HG03280 (cell line): ENCODE measurements at regions not wholly inside any gene's neighbourhood (a gene's known extent, or its start where the extent isn't known, plus 50 kb on each side); places are given as distances from the start of the nearest gene placed in this dataset.

Experiments
- ATAC-seq: cut with Tn5 transposase; IDR thresholded peaks from one replicate; pipeline ENCODE4 v1.9.1; 2021; ENCODE audit warnings: mild to moderate bottlenecking, moderate library complexity; ENCODE audit not compliant: unreplicated experiment

- ATAC-seq: no peak
Observed at GRCh38 chr21:35417762-35418161, 368.7 kb upstream of the RUNX1 start.

DNA sequence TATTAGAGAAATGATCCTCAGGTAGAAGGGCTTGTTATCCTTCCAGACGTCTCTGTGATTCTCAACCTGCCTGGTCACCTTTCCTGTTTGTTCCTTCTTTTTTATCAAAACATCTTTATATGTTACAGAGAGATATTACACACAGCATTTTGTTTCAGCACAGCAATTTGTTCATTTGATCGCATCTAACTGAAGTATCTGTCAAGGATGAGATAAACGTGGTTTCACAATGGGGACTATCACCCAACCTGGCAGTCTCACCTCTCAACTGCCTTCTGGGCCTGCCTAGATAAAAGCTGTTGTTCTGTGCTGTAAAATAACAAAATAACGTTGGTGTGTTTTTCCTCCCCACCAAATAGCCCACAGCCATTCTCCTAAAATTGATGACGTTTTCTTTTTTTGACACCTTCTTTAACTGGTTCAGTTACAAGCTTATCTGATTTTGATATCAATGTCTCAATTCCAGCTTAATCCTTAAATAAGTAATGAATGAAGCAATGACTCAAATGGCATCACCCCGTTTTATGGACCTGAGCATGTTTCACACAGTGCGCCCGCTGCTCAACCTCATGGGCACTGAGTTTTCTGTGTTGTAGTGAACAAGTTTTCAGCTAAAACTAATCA, 367.9 kb upstream of the RUNX1 start:
- no peak for ATAC-seq

- ATAC-seq: no peak
Observed at GRCh38 chr21:35414507-35415139, 365.5 kb upstream of the RUNX1 start.

- no peak for ATAC-seq
Observed at GRCh38 chr21:35414056-35414455, 365.0 kb upstream of the RUNX1 start.

GRCh38 chr21:35412231-35412630, 363.1 kb upstream of the RUNX1 start:
- no peak for ATAC-seq

DNA sequence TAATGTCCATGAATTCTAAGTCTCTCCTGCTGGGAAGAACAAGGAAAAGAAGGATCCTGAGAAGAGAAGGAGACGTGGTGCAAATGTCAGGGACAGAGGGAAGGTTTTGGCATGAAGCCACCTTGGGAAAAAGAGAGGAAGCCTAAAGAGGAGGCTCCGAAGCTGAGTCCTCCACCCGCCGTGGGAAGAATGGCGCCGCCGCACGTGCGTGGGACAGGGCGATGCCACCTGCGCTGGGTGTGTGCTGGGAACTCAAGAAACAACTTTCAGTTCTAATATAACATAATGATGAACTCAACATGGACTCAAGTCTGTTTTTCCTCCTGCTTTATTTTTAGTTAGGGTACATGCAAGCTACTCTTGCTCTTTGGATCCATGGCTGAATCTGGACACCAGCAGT, 362.3 kb upstream of the RUNX1 start:
- no peak for ATAC-seq

GRCh38 chr21:35410656-35411055, 361.6 kb upstream of the RUNX1 start:
- ATAC-seq: no peak

DNA sequence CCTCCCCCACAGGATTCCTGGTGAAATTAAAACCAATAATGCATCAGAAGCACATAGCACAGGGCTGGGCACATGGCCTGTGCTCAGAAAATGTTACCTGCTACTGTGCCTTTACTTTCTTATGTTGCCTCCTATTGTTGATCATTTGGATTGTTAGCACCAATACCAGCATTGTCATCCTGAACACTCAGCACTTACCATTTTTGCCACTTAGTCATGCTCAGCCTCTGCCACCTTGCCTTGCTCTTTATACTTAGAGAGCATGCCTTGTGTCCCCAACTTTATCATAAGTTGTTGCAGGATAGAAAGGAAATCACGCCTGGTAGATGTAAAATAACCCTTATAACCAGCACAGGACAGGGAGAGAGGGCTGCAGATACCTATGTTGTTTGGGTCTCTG, 361.0 kb upstream of the RUNX1 start:
- ATAC-seq: no peak

DNA sequence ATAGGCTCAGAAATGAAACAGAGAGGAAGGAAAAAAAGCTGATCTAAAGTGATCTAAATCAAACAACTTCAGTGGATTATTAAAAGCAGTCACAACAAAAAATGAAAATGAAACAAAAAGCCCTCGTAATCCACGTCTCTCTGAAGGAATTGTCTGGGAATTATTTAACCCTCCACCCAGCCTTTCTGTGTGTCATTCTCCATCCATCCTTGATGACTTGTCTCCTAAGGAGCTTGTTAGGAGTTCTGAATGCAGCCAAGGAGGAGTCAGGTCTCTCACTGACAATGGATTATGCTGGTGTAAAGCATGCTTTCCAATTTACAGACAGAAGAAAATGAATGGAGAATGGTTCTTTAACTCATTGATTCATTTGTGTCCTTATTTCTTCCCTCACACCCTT, 359.3 kb upstream of the RUNX1 start:
- ATAC-seq: no peak

DNA sequence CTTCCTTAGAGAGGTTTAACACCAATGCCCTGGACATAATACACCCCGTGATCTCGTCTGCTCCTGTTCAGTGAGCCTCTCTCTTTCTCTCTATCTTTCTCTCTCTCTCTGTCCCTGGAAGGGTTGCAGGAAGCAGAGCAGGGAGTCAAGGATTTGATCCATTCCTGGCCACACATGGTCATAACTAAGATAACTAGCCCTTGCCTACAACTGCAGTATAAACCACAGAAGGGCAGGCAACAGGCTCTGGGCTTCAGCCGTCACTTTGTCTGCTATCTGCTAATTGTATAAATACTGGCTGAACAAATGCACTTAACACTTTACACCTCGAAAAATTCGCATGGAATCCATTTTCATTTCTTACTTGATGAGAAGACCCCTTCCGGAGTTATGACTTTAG, 357.5 kb upstream of the RUNX1 start:
- no peak for ATAC-seq

DNA sequence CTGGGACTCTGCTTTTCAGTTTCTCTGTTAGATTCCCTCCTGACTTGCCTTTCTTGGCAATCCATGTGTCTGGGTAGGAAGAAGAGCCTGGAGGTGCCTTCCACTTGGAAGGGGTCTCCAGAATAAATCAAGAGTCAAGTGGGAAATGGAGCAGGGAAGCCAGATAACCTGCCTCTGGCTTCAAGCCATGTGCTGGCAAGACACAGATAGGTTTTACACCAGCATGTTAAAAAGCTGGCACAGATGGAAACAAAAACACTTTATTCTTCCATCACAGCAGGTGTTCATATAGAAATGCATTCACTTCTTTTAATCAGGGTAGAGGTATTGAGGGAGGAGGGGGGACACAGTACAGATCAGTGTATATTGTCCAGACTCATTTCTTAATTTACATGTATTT, 356.9 kb upstream of the RUNX1 start:
- no peak for ATAC-seq

- ATAC-seq: no peak
Observed at GRCh38 chr21:35404247-35404646, 355.1 kb upstream of the RUNX1 start.

DNA sequence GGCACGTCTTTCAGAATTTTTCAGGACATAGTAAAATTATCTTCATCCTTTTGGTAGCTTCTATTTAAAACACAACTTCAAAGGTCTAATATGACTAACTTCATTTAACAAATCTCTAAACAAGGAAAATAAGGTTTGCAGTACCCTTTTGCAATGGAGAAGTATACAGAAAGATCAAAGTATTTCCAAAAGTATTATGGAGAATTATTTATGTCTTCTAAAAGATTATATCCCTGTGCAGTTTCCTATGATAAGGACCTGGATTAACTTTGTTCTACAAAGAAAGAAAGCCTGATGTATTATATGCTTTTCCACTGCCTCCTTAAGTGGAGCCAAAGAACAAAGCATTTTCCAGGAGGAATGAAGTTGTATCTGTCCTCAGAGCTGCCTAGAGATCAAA, 353.0 kb upstream of the RUNX1 start:
- ATAC-seq: no peak

DNA sequence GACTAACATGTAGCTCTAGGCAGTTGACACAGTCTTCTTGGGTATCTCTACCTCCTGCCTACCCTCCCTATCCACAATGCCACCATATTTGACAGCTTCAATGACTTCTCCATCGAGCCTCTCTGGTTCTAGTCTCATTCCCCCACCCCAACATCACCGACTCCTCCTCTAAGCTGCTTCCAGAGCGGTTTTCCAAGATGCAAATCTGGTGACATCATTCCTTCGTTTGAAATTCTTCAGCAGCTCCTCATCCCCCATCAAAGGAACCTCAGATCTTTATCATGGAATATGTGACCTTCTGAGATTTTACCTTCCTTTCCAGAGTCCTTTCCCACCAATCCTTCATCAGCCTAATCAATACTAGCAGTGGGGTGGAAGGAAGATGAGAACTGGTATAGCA, 352.4 kb upstream of the RUNX1 start:
- ATAC-seq: no peak

- ATAC-seq: no peak
Observed at GRCh38 chr21:35400233-35400939, 351.3 kb upstream of the RUNX1 start.

GRCh38 chr21:35399706-35400105, 350.6 kb upstream of the RUNX1 start:
- ATAC-seq: no peak

DNA sequence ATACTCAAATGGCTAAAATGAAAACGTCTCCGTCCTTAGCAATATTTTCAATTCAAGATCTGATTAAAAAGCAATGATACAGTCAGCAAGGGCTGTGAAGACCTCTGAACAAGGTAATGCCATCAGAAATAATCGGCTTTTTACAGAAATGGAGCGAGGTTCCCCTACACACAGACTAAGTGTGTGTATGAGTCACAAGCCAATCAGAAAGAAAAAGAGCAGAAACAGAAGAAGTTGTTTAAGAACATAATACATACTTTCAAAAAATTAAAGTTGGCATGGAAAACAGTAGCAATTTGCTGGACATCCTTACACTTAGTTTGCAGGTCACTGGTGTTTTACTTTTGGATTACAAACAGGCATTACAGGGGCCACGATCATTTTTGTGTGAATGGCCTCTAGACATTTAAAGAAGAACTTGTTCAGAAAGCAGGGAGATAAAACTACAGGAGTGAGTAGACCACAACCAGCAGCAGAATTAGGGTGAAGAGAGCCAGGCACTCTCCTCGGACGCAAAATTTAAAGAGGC, 350.0 kb upstream of the RUNX1 start:
- ATAC-seq: no peak

- ATAC-seq: no peak
Observed at GRCh38 chr21:35398346-35398982, 349.4 kb upstream of the RUNX1 start.

GRCh38 chr21:35397781-35398180, 348.7 kb upstream of the RUNX1 start:
- ATAC-seq: no peak

DNA sequence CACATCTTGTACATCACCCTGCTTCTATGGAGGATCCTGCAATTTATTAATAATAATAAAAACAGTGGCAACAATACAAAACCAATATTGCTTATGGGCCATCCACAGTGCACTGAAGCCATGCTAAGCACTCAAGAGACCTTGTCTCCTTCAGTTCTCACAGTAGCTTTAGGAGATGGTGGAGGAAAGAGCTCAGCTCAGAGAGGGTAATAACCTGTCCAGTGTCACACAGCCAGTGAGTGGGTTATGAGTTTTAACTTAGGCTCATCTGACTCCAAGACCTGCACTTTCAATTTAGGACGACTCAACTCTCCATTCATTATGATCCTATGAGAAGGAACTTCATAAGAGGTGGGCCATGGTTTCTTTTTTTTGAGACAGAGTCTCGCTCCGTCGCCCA, 347.6 kb upstream of the RUNX1 start:
- ATAC-seq: no peak

- ATAC-seq: no peak
Observed at GRCh38 chr21:35395728-35396127, 346.6 kb upstream of the RUNX1 start.
